MM.1S (cell line): ENCODE measurements at regions not wholly inside any gene's neighbourhood (a gene's known extent, or its start where the extent isn't known, plus 50 kb on each side); places are given as distances from the start of the nearest gene placed in this dataset.
A peak's percentile ranks its signal among the peaks of the same experiment; 100 is the strongest.
"Not testable (repeated sequence)": the region's sequence is repeated elsewhere in the genome, so short reads cannot be mapped to it uniquely, and the experiment has no call there.

Source experiments
- DNase-seq: peaks from one replicate; pipeline ENCODE4 v3.0.0-alpha.2; 2015
- H2AFZ ChIP-seq: fragments of 300-600 bp; sonication (generic); 2 replicates; pipeline ENCODE4 v1.6.0; 2016; ENCODE audit warnings: antibody characterized with exemption, low read length
- H3F3A ChIP-seq: fragments of 300-600 bp; sonication (generic); 2 replicates; pipeline ENCODE4 v1.6.1; 2016; ENCODE audit warnings: mild to moderate bottlenecking, antibody characterized with exemption, low read length, moderate library complexity, mixed read lengths; ENCODE audit not compliant: insufficient read depth
- H3K27ac ChIP-seq: fragments of 300-600 bp; sonication (generic); 2 replicates; pipeline ENCODE4 v1.5.1; 2016; ENCODE audit warnings: mild to moderate bottlenecking, low read length
- H3K27me3 ChIP-seq: fragments of 300-600 bp; sonication (generic); replicated peaks from 2 replicates; pipeline ENCODE4 v1.6.0; 2016; ENCODE audit warnings: low read length; ENCODE audit not compliant: insufficient read depth
- H3K36me3 ChIP-seq: fragments of 300-600 bp; sonication (generic); replicated peaks from 2 replicates; pipeline ENCODE4 v1.6.1; 2016; ENCODE audit warnings: mild to moderate bottlenecking, low read length, mixed read lengths; ENCODE audit not compliant: insufficient read depth
- H3K4me1 ChIP-seq: fragments of 300-600 bp; sonication (generic); 2 replicates; pipeline ENCODE4 v1.6.1; 2016; ENCODE audit warnings: low read length, mixed read lengths
- H3K4me2 ChIP-seq: fragments of 300-600 bp; sonication (generic); 2 replicates; pipeline ENCODE4 v1.6.0; 2016; ENCODE audit warnings: low read depth, low read length
- H3K4me3 ChIP-seq: fragments of 300-600 bp; sonication (generic); 2 replicates; pipeline ENCODE4 v1.5.1; 2016; ENCODE audit warnings: low read length, mixed read lengths
- H3K79me2 ChIP-seq: fragments of 300-600 bp; sonication (generic); 2 replicates; pipeline ENCODE4 v1.6.1; 2016; ENCODE audit warnings: mixed run types, low read length, mixed read lengths
- H3K9ac ChIP-seq: fragments of 300-600 bp; sonication (generic); 2 replicates; pipeline ENCODE4 v1.6.1; 2016; ENCODE audit warnings: low read length, mixed read lengths
- H3K9me2 ChIP-seq: fragments of 300-600 bp; sonication (generic); replicated peaks from 2 replicates; pipeline ENCODE4 v1.6.1; 2016; ENCODE audit warnings: mild to moderate bottlenecking, low read length, mixed read lengths; ENCODE audit not compliant: insufficient read depth
- H3K9me3 ChIP-seq: fragments of 300-600 bp; sonication (generic); replicated peaks from 2 replicates; pipeline ENCODE4 v1.6.1; 2016; ENCODE audit warnings: mild to moderate bottlenecking, low read length, mixed read lengths; ENCODE audit not compliant: insufficient read depth
- H4K20me1 ChIP-seq: fragments of 300-600 bp; sonication (generic); 2 replicates; pipeline ENCODE4 v1.6.1; 2016; ENCODE audit warnings: mild to moderate bottlenecking, low read length, moderate library complexity, mixed read lengths; ENCODE audit not compliant: insufficient read depth
- EZH2 ChIP-seq: fragments of 300-600 bp; sonication (generic); optimal IDR thresholded peaks from 2 replicates; pipeline ENCODE3; 2017; ENCODE audit warnings: low read depth, mild to moderate bottlenecking, antibody characterized with exemption, low read length, mixed read lengths
- EZH2phosphoT487 ChIP-seq: fragments of 300-600 bp; sonication (generic); IDR thresholded peaks from 2 replicates; pipeline ENCODE4 v1.6.1; 2018; ENCODE audit warnings: antibody characterized with exemption, low read length
- TF ChIP-seq, protein P1 (sequence below): fragments of 300-600 bp; sonication (generic); IDR thresholded peaks from 2 replicates; pipeline ENCODE4 v1.5.1; 2016; ENCODE audit warnings: antibody characterized with exemption, low read length, mixed read lengths

DNA sequence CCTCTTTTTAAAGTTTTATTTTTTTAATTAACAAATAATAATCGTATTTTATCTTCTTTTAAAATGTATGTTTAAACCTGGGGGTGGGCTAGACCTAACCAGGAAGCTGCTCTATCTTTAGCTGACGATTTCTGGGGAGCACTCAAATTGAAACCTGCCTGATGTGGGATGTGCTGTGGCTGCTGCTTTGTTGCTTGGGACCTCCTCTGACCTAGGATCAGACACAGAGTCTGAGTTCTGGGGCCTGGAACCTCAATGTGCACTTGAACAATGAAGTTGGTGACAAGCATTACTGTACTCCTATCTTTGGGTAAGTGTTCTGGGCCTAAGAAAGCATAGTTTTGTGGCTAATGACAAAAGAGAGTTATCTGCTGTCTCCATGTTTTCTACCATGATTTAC is 386.7 kb downstream of the DAD1 start:
- TF ChIP-seq, protein P1, sequence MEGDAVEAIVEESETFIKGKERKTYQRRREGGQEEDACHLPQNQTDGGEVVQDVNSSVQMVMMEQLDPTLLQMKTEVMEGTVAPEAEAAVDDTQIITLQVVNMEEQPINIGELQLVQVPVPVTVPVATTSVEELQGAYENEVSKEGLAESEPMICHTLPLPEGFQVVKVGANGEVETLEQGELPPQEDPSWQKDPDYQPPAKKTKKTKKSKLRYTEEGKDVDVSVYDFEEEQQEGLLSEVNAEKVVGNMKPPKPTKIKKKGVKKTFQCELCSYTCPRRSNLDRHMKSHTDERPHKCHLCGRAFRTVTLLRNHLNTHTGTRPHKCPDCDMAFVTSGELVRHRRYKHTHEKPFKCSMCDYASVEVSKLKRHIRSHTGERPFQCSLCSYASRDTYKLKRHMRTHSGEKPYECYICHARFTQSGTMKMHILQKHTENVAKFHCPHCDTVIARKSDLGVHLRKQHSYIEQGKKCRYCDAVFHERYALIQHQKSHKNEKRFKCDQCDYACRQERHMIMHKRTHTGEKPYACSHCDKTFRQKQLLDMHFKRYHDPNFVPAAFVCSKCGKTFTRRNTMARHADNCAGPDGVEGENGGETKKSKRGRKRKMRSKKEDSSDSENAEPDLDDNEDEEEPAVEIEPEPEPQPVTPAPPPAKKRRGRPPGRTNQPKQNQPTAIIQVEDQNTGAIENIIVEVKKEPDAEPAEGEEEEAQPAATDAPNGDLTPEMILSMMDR: no peak
- Histone ChIP-seq H3K27ac (no peak overlapping the region), H3K9ac (no peak overlapping the region)

DNA sequence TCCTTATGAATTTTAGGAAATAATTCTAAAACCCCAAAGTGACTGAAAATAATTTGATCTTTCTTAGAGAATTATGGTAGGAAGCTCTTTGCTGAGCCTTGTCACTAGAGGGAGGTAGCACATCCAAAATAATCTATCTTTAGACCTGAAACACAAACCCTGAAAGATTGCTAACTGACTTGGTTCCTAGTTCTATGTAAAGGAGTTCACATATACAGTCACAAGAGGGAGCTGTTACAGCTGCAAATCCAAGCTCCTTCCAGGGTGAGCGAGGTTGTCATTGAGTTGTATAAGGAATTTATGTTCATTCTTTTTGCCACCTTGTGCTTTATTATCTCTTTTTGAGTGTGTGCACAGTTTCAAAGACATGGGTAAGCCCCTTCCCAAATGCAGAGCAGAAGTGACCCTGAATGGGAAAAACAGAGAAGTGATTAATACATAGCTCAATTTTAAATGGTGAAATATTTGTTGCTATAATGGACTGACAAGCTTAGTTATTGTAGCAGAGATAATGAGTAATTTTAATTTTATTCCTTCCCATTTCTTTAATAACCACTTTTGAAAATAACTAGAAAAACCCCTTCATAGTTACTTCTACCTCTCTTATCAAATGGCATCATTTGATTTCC is 387.9 kb downstream of the DAD1 start:
- H3K79me2 ChIP-seq: no peaks in the 10 kb centered on the region
- H3K27me3 ChIP-seq: no peaks in the 10 kb centered on the region
- H3K4me2 ChIP-seq: no peak overlapping the region
- no peak overlapping the region for H3K4me3 ChIP-seq
- no peaks in the 10 kb centered on the region for H3K9me3 ChIP-seq
- H3K36me3 ChIP-seq: no peaks in the 10 kb centered on the region
- no peaks in the 10 kb centered on the region for H3F3A ChIP-seq
- H3K9ac ChIP-seq: no peak overlapping the region
- H4K20me1 ChIP-seq: no peaks in the 10 kb centered on the region
- TF ChIP-seq EZH2phosphoT487 (no peak), EZH2 (no peak)
- TF ChIP-seq, protein P1: peak; percentile 67
- H3K9me2 ChIP-seq: no peaks in the 10 kb centered on the region
- no peak overlapping the region for H3K27ac ChIP-seq
- H3K4me1 ChIP-seq: no peaks in the 10 kb centered on the region
- peak; percentile 56 for DNase-seq
- no peak overlapping the region for H2AFZ ChIP-seq

More for the DNA sequence above, 386.7 kb downstream of the DAD1 start:
- H3K79me2 ChIP-seq: no peaks in the 10 kb centered on the region
- no peaks in the 10 kb centered on the region for H3F3A ChIP-seq
- H2AFZ ChIP-seq: no peak overlapping the region
- no peaks in the 10 kb centered on the region for H3K36me3 ChIP-seq
- H3K4me2 ChIP-seq: no peak overlapping the region
- no peaks in the 10 kb centered on the region for H3K9me3 ChIP-seq
- no peaks in the 10 kb centered on the region for H3K9me2 ChIP-seq
- no peak for DNase-seq
- no peak overlapping the region for H3K4me3 ChIP-seq
- no peaks in the 10 kb centered on the region for H4K20me1 ChIP-seq
- no peaks in the 10 kb centered on the region for H3K4me1 ChIP-seq
- H3K27me3 ChIP-seq: no peaks in the 10 kb centered on the region

DNA sequence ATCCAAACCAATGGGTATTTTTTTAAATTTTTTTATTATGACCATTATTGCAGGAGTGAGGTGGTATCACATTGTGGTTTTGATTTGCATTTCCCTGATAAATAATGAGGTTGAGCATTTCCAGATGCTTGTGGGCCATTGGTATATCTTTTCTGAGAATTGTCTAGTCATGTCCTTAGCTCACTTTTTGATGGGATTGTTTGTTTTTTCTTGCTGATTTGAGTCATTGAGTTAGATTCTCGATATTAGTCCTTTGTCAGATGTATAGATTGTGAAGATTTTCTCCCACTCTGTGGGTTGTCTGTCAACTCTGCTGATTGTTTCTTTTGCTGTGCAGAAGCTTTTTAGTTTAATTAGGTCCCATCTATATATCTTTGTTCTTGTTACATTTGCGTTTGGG is 388.9 kb downstream of the DAD1 start:
- H3K4me2 ChIP-seq, H3K27ac ChIP-seq, H3K27me3 ChIP-seq, H3K4me1 ChIP-seq, H3F3A ChIP-seq, H3K79me2 ChIP-seq, H3K9me3 ChIP-seq, H4K20me1 ChIP-seq, H3K36me3 ChIP-seq, H2AFZ ChIP-seq, H3K9me2 ChIP-seq, H3K9ac ChIP-seq, DNase-seq, H3K4me3 ChIP-seq: not testable (repeated sequence)

DNA sequence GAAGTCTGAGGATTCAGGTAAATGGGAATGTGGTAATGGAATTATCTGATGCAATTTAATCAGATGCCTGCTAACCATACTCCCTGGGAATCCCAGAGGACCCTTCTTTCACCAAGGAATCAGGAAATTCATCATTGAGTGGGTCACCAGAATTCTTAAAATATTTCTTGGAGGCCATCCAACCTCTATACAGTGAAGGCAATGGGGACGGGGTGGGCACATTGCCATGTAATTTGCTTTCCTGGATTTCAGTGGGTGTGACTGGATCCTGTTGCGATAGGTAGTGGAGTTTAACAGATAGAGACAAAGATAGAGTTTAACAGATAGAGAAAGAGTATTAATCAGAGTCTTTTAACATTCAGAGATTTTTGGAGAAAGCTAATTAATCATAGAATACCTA is 394.4 kb downstream of the DAD1 start:
- no peak overlapping the region for H3K4me2 ChIP-seq
- no peaks in the 10 kb centered on the region for H4K20me1 ChIP-seq
- no peaks in the 10 kb centered on the region for H3F3A ChIP-seq
- no peaks in the 10 kb centered on the region for H3K9me2 ChIP-seq
- H3K27me3 ChIP-seq: no peaks in the 10 kb centered on the region
- no peaks in the 10 kb centered on the region for H3K36me3 ChIP-seq
- no peaks in the 10 kb centered on the region for H3K79me2 ChIP-seq
- no peak overlapping the region for H3K4me3 ChIP-seq
- no peak overlapping the region for H3K27ac ChIP-seq
- no peak for TF ChIP-seq EZH2
- TF ChIP-seq, protein P1: no peak
- TF ChIP-seq EZH2phosphoT487: no peak
- H3K9me3 ChIP-seq: no peaks in the 10 kb centered on the region
- no peak overlapping the region for H3K9ac ChIP-seq
- no peak for DNase-seq
- H3K4me1 ChIP-seq: no peaks in the 10 kb centered on the region
- H2AFZ ChIP-seq: no peak overlapping the region
